B cell (primary cell): ENCODE measurements at regions not wholly inside any gene's neighbourhood (a gene's known extent, or its start where the extent isn't known, plus 50 kb on each side); places are given as distances from the start of the nearest gene placed in this dataset.

Experiments used
- ATAC-seq: fragments of 200-7000 bp; cut with Tn5 transposase; one replicate; pipeline ENCODE4 v1.10.0; 2021; ENCODE audit warnings: low read depth, mild to moderate bottlenecking, moderate number of reproducible peaks, moderate library complexity
- CTCF ChIA-PET: fragments of 350-600 bp; sonication (Branson Sonifier 250); formaldehyde crosslinking; loops from one replicate; lab custom pipeline; 2021; ENCODE audit warnings: antibody characterized with exemption, inconsistent platforms; lab: Charles Lee
- POLR2A ChIA-PET: fragments of 350-600 bp; sonication (Branson Sonifier 250); formaldehyde crosslinking; loops from one replicate; lab custom pipeline; 2021; ENCODE audit warnings: antibody characterized with exemption; lab: Charles Lee
- DNase-seq: peaks from one replicate; pipeline ENCODE4 v3.0.0; 2013
- H2AFZ ChIP-seq: 2 replicates; pipeline ENCODE4 v1.6.1; 2012; ENCODE audit warnings: mild to moderate bottlenecking, low read depth, low read length; ENCODE audit not compliant: insufficient read depth, poor library complexity, severe bottlenecking
- H3K27ac ChIP-seq, 2 donors: 1 replicate in 1 of 2; 2 replicates in 1 of 2; pipeline ENCODE4 v1.5.1; 2012 to 2013; ENCODE audit warnings: low read length in 2 of 2, mild to moderate bottlenecking in 2 of 2, moderate library complexity in 1 of 2
- H3K27me3 ChIP-seq, 4 experiments: fragments of 200-600 bp in 1 of 4; sonication (generic) in 1 of 4; replicated peaks in 1 of 4; 1 replicate in 2 of 4; 2 replicates in 2 of 4; pipeline versions ENCODE4 v1.6.1 to v1.7.0; 2013 to 2016; ENCODE audit warnings: low read length in 3 of 4, mild to moderate bottlenecking in 2 of 4, mixed read lengths in 1 of 4, moderate library complexity in 1 of 4; ENCODE audit not compliant: insufficient read depth in 4 of 4, control insufficient read depth in 3 of 4; ENCODE audit errors: control extremely low read depth in 1 of 4
- H3K36me3 ChIP-seq, 2 experiments: replicated peaks in 1 of 2; 1 replicate in 1 of 2; 2 replicates in 1 of 2; pipeline versions ENCODE4 v1.6.1 to v1.7.1; 2013; ENCODE audit warnings: low read length in 1 of 2; ENCODE audit not compliant: insufficient read depth in 2 of 2, control insufficient read depth in 1 of 2; ENCODE audit errors: control extremely low read depth in 1 of 2, extremely low read depth in 1 of 2
- H3K4me1 ChIP-seq, 2 donors: fragments of 200-600 bp in 1 of 2; sonication (generic) in 1 of 2; 1 replicate in 1 of 2; 2 replicates in 1 of 2; pipeline versions ENCODE4 v1.5.1 to v1.6.1; 2013 to 2017; ENCODE audit warnings: low read length in 2 of 2; ENCODE audit not compliant: control insufficient read depth in 2 of 2, insufficient read depth in 2 of 2
- H3K4me2 ChIP-seq: replicated peaks from 2 replicates; pipeline ENCODE3; 2012; ENCODE audit warnings: mild to moderate bottlenecking, low read depth, low read length; ENCODE audit not compliant: poor library complexity, severe bottlenecking
- H3K4me3 ChIP-seq, 5 experiments: fragments of 200-600 bp in 1 of 5; sonication (generic) in 1 of 5; 1 replicate in 3 of 5; 2 replicates in 2 of 5; pipeline versions ENCODE4 v1.5.1 to v1.7.0; 2011 to 2016; ENCODE audit warnings: low read length in 4 of 5, mild to moderate bottlenecking in 4 of 5, low read depth in 2 of 5, control low read depth in 1 of 5, moderate library complexity in 1 of 5; ENCODE audit not compliant: insufficient read depth in 1 of 5; ENCODE audit errors: control extremely low read depth in 1 of 5, extremely low read depth in 1 of 5
- H3K79me2 ChIP-seq: fragments of 200-600 bp; sonication (generic); one replicate; pipeline ENCODE4 v1.6.0; 2016; ENCODE audit warnings: low read length; ENCODE audit not compliant: control insufficient read depth, insufficient read depth
- H3K9ac ChIP-seq: fragments of 200-600 bp; sonication (generic); 2 replicates; pipeline ENCODE4 v1.6.1; 2017; ENCODE audit warnings: mild to moderate bottlenecking, low read length, moderate library complexity
- H3K9me3 ChIP-seq, 3 donors: one replicate each; pipeline versions ENCODE4 v1.6.1 to v1.7.1; 2013; ENCODE audit warnings: low read length in 2 of 3; ENCODE audit not compliant: control insufficient read depth in 2 of 3, insufficient read depth in 1 of 3; ENCODE audit errors: control extremely low read depth in 1 of 3
- H4K20me1 ChIP-seq: 2 replicates; pipeline ENCODE4 v1.6.0; 2012; ENCODE audit warnings: mild to moderate bottlenecking, low read length; ENCODE audit not compliant: insufficient read depth, control insufficient read depth, poor library complexity, severe bottlenecking
- H3K27ac Mint-ChIP-seq: one replicate; pipeline ENCODE4 v1.8.0; 2021; ENCODE audit warnings: mixed read lengths
- H3K27me3 Mint-ChIP-seq: one replicate; pipeline ENCODE4 v1.8.0; 2021; ENCODE audit warnings: mixed read lengths
- H3K4me1 Mint-ChIP-seq: one replicate; pipeline ENCODE4 v1.8.0; 2021; ENCODE audit warnings: mixed read lengths
- H3K4me3 Mint-ChIP-seq: one replicate; pipeline ENCODE4 v1.8.0; 2021; ENCODE audit warnings: mixed read lengths
- H3K9me3 Mint-ChIP-seq: one replicate; pipeline ENCODE4 v1.8.0; 2022; ENCODE audit warnings: mixed read lengths; ENCODE audit not compliant: insufficient read depth
- CTCF ChIP-seq: fragments of 200-600 bp; IDR thresholded peaks from one replicate; pipeline ENCODE4 v1.8.0; 2022; ENCODE audit warnings: antibody characterized with exemption, mild to moderate bottlenecking
- EZH2 ChIP-seq: IDR thresholded peaks from 2 replicates; pipeline ENCODE4 v1.6.1; 2012; ENCODE audit warnings: borderline replicate concordance, low read depth, mild to moderate bottlenecking, moderate library complexity, low read length; ENCODE audit not compliant: insufficient read depth, poor library complexity, severe bottlenecking
- WGBS: methylation state at CpG from one replicate; pipeline ENCODE4 v1.1.5; 2013; ENCODE audit warnings: missing lambda C conversion rate; ENCODE audit not compliant: insufficient coverage; 5-methylcytosine and 5-hydroxymethylcytosine counted together
- intact Hi-C: fragments of 100-400 bp; cut with micrococcal nuclease; formaldehyde crosslinking; loops from one replicate; pipeline ENCODE4 v1.10.0; 2022

GRCh38 chr6:164842085-164842484, 467.3 kb downstream of the C6orf118 start:
- H3K36me3 ChIP-seq = no peaks in the 10 kb centered on the region
- CTCF ChIA-PET = no interaction called here
- H3K9ac ChIP-seq = no peak overlapping the region
- peaks cover 0 to 5% (median 0%) of the 10 kb centered on the region in 3 donors for H3K9me3 ChIP-seq
- no peaks in the 10 kb centered on the region for H3K4me1 ChIP-seq
- no peak overlapping the region for H3K27ac ChIP-seq
- no peaks in the 10 kb centered on the region for H3K4me1 Mint-ChIP-seq
- no peak overlapping the region for H3K4me3 ChIP-seq
- peaks cover 1% of the 10 kb centered on the region for H3K9me3 Mint-ChIP-seq
- no peak overlapping the region for H2AFZ ChIP-seq
- no peak overlapping the region for H3K4me3 Mint-ChIP-seq
- no peak for ATAC-seq
- WGBS = no CpG with 5 or more reads among the region's 1 CpG
- H3K27me3 ChIP-seq = no peaks in the 10 kb centered on the region
- no peak overlapping the region for H3K4me2 ChIP-seq
- POLR2A ChIA-PET = no interaction called here
- intact Hi-C loops = no loop called here
- no peaks in the 10 kb centered on the region for H3K27me3 Mint-ChIP-seq
- no peak overlapping the region for H3K27ac Mint-ChIP-seq
- no peaks in the 10 kb centered on the region for H4K20me1 ChIP-seq
- no peak for TF ChIP-seq EZH2
- TF ChIP-seq CTCF = no peak
- no peaks in the 10 kb centered on the region for H3K79me2 ChIP-seq
- no peak for DNase-seq

- H3K4me1 ChIP-seq = no peaks in the 10 kb centered on the region
- no peaks in the 10 kb centered on the region for H3K27me3 Mint-ChIP-seq
- no peak overlapping the region for H3K4me3 ChIP-seq
- no peak for TF ChIP-seq CTCF
- TF ChIP-seq EZH2 = no peak
- H3K9me3 Mint-ChIP-seq = peaks cover 4% of the 10 kb centered on the region
- no peak overlapping the region for H3K27ac Mint-ChIP-seq
- peaks cover 0 to 7% (median 0%) of the 10 kb centered on the region in 3 donors for H3K9me3 ChIP-seq
- no peak overlapping the region for H3K4me3 Mint-ChIP-seq
- no peak overlapping the region for H2AFZ ChIP-seq
- H3K4me1 Mint-ChIP-seq = no peaks in the 10 kb centered on the region
- H3K36me3 ChIP-seq = no peaks in the 10 kb centered on the region
- CTCF ChIA-PET = no interaction called here
- no peak for ATAC-seq
- no peaks in the 10 kb centered on the region for H3K27me3 ChIP-seq
- no peaks in the 10 kb centered on the region for H3K79me2 ChIP-seq
- H3K9ac ChIP-seq = no peak overlapping the region
- no peak for DNase-seq
- H3K27ac ChIP-seq = no peak overlapping the region
- no peak overlapping the region for H3K4me2 ChIP-seq
- POLR2A ChIA-PET = no interaction called here
- intact Hi-C loops = no loop called here
- H4K20me1 ChIP-seq = no peaks in the 10 kb centered on the region
- 89% methylated on average over 1 of the region's 1 CpG for WGBS
These were observed 471.3 kb downstream of the C6orf118 start for GRCh38 chr6:164838068-164838615.
